ENCODE measurements at regions not wholly inside any gene's neighbourhood (a gene's known extent, or its start where the extent isn't known, plus 50 kb on each side); places are given as distances from the start of the nearest gene placed in this dataset.

GRCh38 chr5:135240781-135241360, 158.2 kb downstream of the MACROH2A1 start:
- Histone ChIP-seq H3K9me3 (ENCODE audit: control insufficient read depth, low read depth, low read length) (no peaks in the 10 kb centered on the region), H3K27ac (ENCODE audit: low read length) (no peak overlapping the region), H3K4me3 (ENCODE audit: low read length) (no peak overlapping the region), H3K4me1 (ENCODE audit: control insufficient read depth, insufficient read depth, low read length) (peaks cover 21% of the 10 kb centered on the region), H3K27me3 (ENCODE audit: control insufficient read depth, insufficient read depth, low read length) (no peaks in the 10 kb centered on the region), H3K36me3 (ENCODE audit: control insufficient read depth, insufficient read depth, low read length) (no peaks in the 10 kb centered on the region)
- DNase-seq = no peak
- no CpG with 5 or more reads among the region's 2 CpGs for WGBS (ENCODE audit: insufficient coverage, low lambda C conversion rate)

GRCh38 chr5:135240283-135240633, 158.8 kb downstream of the MACROH2A1 start:
- Histone ChIP-seq H3K4me1 (ENCODE audit: control insufficient read depth, insufficient read depth, low read length) (peaks cover 21% of the 10 kb centered on the region), H3K9me3 (ENCODE audit: control insufficient read depth, low read depth, low read length) (no peaks in the 10 kb centered on the region), H3K4me3 (ENCODE audit: low read length) (no peak overlapping the region), H3K27me3 (ENCODE audit: control insufficient read depth, insufficient read depth, low read length) (no peaks in the 10 kb centered on the region), H3K36me3 (ENCODE audit: control insufficient read depth, insufficient read depth, low read length) (no peaks in the 10 kb centered on the region), H3K27ac (ENCODE audit: low read length) (no peak overlapping the region)
- DNase-seq = no peak
- no CpG with 5 or more reads among the region's 3 CpGs for WGBS (ENCODE audit: insufficient coverage, low lambda C conversion rate)

GRCh38 chr5:135239453-135240282, 159.4 kb downstream of the MACROH2A1 start:
- Histone ChIP-seq H3K36me3 (ENCODE audit: control insufficient read depth, insufficient read depth, low read length) (no peaks in the 10 kb centered on the region), H3K4me1 (ENCODE audit: control insufficient read depth, insufficient read depth, low read length) (peaks cover 21% of the 10 kb centered on the region), H3K27me3 (ENCODE audit: control insufficient read depth, insufficient read depth, low read length) (no peaks in the 10 kb centered on the region), H3K9me3 (ENCODE audit: control insufficient read depth, low read depth, low read length) (no peaks in the 10 kb centered on the region), H3K27ac (ENCODE audit: low read length) (no peak overlapping the region), H3K4me3 (ENCODE audit: low read length) (no peak overlapping the region)
- DNase-seq = no peak
- 74% methylated on average over 3 of the region's 11 CpGs for WGBS (ENCODE audit: insufficient coverage, low lambda C conversion rate)

DNA sequence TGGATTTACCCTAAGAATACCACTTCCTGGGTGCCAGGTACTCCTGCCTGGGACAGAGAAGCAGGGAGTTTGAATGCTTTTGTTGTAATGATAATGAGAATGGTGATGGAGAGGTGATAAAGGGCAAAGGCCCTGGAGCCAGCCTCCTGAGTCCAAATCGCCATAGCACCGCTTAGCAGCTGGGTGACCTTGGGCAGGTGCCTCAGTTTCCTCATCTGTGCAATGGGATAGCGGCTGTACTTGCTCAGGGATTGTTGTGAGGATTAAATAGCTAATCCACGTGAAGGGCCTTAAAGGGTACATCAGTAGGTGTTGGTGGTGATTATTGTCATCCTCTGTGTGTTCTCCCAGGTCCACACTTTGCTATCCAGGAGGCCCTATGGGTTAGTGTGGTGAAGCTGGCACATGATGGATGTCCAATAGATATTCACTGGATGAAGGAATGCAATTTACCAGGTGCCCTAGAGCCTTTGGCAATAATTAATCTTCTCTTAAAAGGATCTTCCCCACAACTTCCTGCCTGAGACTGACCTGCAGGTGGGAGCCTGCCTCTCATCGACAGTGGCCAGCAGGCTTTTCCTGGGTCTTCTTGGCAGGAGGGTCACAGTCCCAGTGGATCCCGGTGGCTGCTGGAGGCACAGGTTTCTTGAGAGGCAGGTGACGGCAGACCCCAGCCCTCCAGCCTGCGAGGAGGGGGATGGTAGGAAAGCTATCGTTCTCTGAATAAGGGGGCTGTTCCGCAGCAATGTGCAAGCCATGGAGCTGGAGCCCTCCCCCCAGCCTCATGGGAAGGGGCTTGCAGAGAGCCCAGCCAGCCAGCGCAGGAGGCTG, 160.2 kb downstream of the MACROH2A1 start:
- peaks cover 21% of the 10 kb centered on the region for H3K4me1 ChIP-seq (ENCODE audit: control insufficient read depth, insufficient read depth, low read length)
- no peaks in the 10 kb centered on the region for H3K27me3 ChIP-seq (ENCODE audit: control insufficient read depth, insufficient read depth, low read length)
- H3K27ac ChIP-seq (ENCODE audit: low read length) = no peak overlapping the region
- no peak overlapping the region for H3K4me3 ChIP-seq (ENCODE audit: low read length)
- H3K36me3 ChIP-seq (ENCODE audit: control insufficient read depth, insufficient read depth, low read length) = no peaks in the 10 kb centered on the region
- H3K9me3 ChIP-seq (ENCODE audit: control insufficient read depth, low read depth, low read length) = no peaks in the 10 kb centered on the region
- 100% methylated on average over 1 of the region's 11 CpGs for WGBS (ENCODE audit: insufficient coverage, low lambda C conversion rate)
- no peak for DNase-seq

DNA sequence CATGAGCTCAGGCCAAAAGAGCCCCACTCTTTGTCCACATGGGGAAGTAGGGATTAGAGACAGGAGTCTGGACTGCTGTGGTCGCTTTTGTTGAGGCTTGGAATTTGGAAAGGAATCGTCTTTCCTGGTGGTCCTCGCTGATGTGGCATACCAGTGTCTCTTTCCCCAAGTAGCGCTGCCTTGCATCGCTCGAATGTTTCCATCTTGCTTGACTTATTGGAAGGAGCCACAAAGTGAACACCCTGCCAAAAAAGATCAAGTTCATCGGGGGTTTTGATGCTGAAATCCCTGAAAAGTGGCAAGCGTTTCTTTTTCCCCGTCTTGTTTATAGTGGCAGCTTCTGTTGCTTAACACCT, 161.3 kb downstream of the MACROH2A1 start:
- no CpG with 5 or more reads among the region's 9 CpGs for WGBS (ENCODE audit: insufficient coverage, low lambda C conversion rate)
- no peak for DNase-seq

GRCh38 chr5:135236908-135237747, 161.9 kb downstream of the MACROH2A1 start:
- Histone ChIP-seq H3K4me1 (ENCODE audit: control insufficient read depth, insufficient read depth, low read length) (peaks cover 6% of the 10 kb centered on the region), H3K9me3 (ENCODE audit: control insufficient read depth, low read depth, low read length) (no peaks in the 10 kb centered on the region), H3K27ac (ENCODE audit: low read length) (no peak overlapping the region), H3K27me3 (ENCODE audit: control insufficient read depth, insufficient read depth, low read length) (no peaks in the 10 kb centered on the region), H3K4me3 (ENCODE audit: low read length) (no peak overlapping the region), H3K36me3 (ENCODE audit: control insufficient read depth, insufficient read depth, low read length) (no peaks in the 10 kb centered on the region)
- no CpG with 5 or more reads among the region's 9 CpGs for WGBS (ENCODE audit: insufficient coverage, low lambda C conversion rate)
- DNase-seq = no peak

More for the DNA sequence above, 161.3 kb downstream of the MACROH2A1 start:
- Histone ChIP-seq H3K27ac (ENCODE audit: low read length) (no peak overlapping the region), H3K9me3 (ENCODE audit: control insufficient read depth, low read depth, low read length) (no peaks in the 10 kb centered on the region), H3K4me1 (ENCODE audit: control insufficient read depth, insufficient read depth, low read length) (peaks cover 12% of the 10 kb centered on the region), H3K27me3 (ENCODE audit: control insufficient read depth, insufficient read depth, low read length) (no peaks in the 10 kb centered on the region), H3K4me3 (ENCODE audit: low read length) (no peak overlapping the region), H3K36me3 (ENCODE audit: control insufficient read depth, insufficient read depth, low read length) (no peaks in the 10 kb centered on the region)

GRCh38 chr5:135236228-135236907, 162.7 kb downstream of the MACROH2A1 start:
- no peak overlapping the region for H3K4me3 ChIP-seq (ENCODE audit: low read length)
- H3K27ac ChIP-seq (ENCODE audit: low read length) = no peak overlapping the region
- H3K36me3 ChIP-seq (ENCODE audit: control insufficient read depth, insufficient read depth, low read length) = no peaks in the 10 kb centered on the region
- H3K4me1 ChIP-seq (ENCODE audit: control insufficient read depth, insufficient read depth, low read length) = no peaks in the 10 kb centered on the region
- no peak for DNase-seq
- no peaks in the 10 kb centered on the region for H3K27me3 ChIP-seq (ENCODE audit: control insufficient read depth, insufficient read depth, low read length)
- 20% methylated on average over 1 of the region's 11 CpGs for WGBS (ENCODE audit: insufficient coverage, low lambda C conversion rate)
- H3K9me3 ChIP-seq (ENCODE audit: control insufficient read depth, low read depth, low read length) = no peaks in the 10 kb centered on the region

- H3K27ac ChIP-seq (ENCODE audit: low read length) = no peak overlapping the region
- H3K27me3 ChIP-seq (ENCODE audit: control insufficient read depth, insufficient read depth, low read length) = no peaks in the 10 kb centered on the region
- H3K4me3 ChIP-seq (ENCODE audit: low read length) = no peak overlapping the region
- H3K36me3 ChIP-seq (ENCODE audit: control insufficient read depth, insufficient read depth, low read length) = no peaks in the 10 kb centered on the region
- H3K9me3 ChIP-seq (ENCODE audit: control insufficient read depth, low read depth, low read length) = no peaks in the 10 kb centered on the region
- no peaks in the 10 kb centered on the region for H3K4me1 ChIP-seq (ENCODE audit: control insufficient read depth, insufficient read depth, low read length)
- no peak for DNase-seq
- no CpG with 5 or more reads among the region's 9 CpGs for WGBS (ENCODE audit: insufficient coverage, low lambda C conversion rate)
Observed at GRCh38 chr5:135235551-135236227, 163.3 kb downstream of the MACROH2A1 start.

GRCh38 chr5:135234666-135235401, 164.2 kb downstream of the MACROH2A1 start:
- no CpG with 5 or more reads among the region's 9 CpGs for WGBS (ENCODE audit: insufficient coverage, low lambda C conversion rate)
- H3K4me1 ChIP-seq (ENCODE audit: control insufficient read depth, insufficient read depth, low read length) = no peaks in the 10 kb centered on the region
- H3K27ac ChIP-seq (ENCODE audit: low read length) = no peak overlapping the region
- H3K4me3 ChIP-seq (ENCODE audit: low read length) = no peak overlapping the region
- H3K27me3 ChIP-seq (ENCODE audit: control insufficient read depth, insufficient read depth, low read length) = no peaks in the 10 kb centered on the region
- DNase-seq = no peak
- H3K36me3 ChIP-seq (ENCODE audit: control insufficient read depth, insufficient read depth, low read length) = no peaks in the 10 kb centered on the region
- H3K9me3 ChIP-seq (ENCODE audit: control insufficient read depth, low read depth, low read length) = peaks cover under 1% of the 10 kb centered on the region
